ENCODE measurements at regions not wholly inside any gene's neighbourhood (a gene's known extent, or its start where the extent isn't known, plus 50 kb on each side); places are given as distances from the start of the nearest gene placed in this dataset.

GRCh38 chr10:50951365-50951764 lies 65.9 kb upstream of the A1CF start:
- TF ChIP-seq ETV5 (CRISPR knock-in tag; IDR thresholded peaks at IDR 0.05; ENCODE audit: borderline replicate concordance): no peak
- no peak for TF ChIP-seq POLR2AphosphoS5 (IDR thresholded peaks at IDR 0.05; ENCODE audit: low read depth, low read length)
- no peak for TF ChIP-seq SMC3 (IDR thresholded peaks at IDR 0.05; ENCODE audit: low read length)
- no peak for TF ChIP-seq CTCF (CRISPR knock-in tag; IDR thresholded peaks at IDR 0.05)
- TF ChIP-seq TFDP1 (CRISPR knock-in tag; IDR thresholded peaks at IDR 0.05; ENCODE audit: borderline replicate concordance): no peak
- TF ChIP-seq RFX5 (IDR thresholded peaks at IDR 0.05; ENCODE audit: low read depth, low read length): no peak
- no peak for TF ChIP-seq ZNF567 (CRISPR knock-in tag; IDR thresholded peaks at IDR 0.05; ENCODE audit: borderline replicate concordance)
- TF ChIP-seq ZBTB4 (CRISPR knock-in tag; IDR thresholded peaks at IDR 0.05; ENCODE audit: borderline replicate concordance): no peak
- no peak for TF ChIP-seq GTF3A (CRISPR knock-in tag; conservative IDR thresholded peaks at IDR 0.05)
- no peak for TF ChIP-seq EHMT2 (IDR thresholded peaks at IDR 0.05; ENCODE audit: borderline replicate concordance, low read depth, low read length)
- no peak for TF ChIP-seq KDM5A (IDR thresholded peaks at IDR 0.05; ENCODE audit: borderline replicate concordance, low read length)
- TF ChIP-seq HNF4A (CRISPR knock-in tag; IDR thresholded peaks at IDR 0.05): no peak
- TF ChIP-seq NBN (conservative IDR thresholded peaks at IDR 0.05): no peak
- no peak for TF ChIP-seq ZNF138 (CRISPR knock-in tag; IDR thresholded peaks at IDR 0.05; ENCODE audit: low read depth)
